Esophagus squamous epithelium (tissue), 4 donors: ENCODE measurements at regions not wholly inside any gene's neighbourhood (a gene's known extent, or its start where the extent isn't known, plus 50 kb on each side); places are given as distances from the start of the nearest gene placed in this dataset.

Source experiments
- CTCF ChIP-seq, 6 experiments: fragments of 450-650 bp in 4 of 6; fragments of 200-600 bp in 2 of 6; sonication (generic) in 2 of 6; IDR thresholded peaks; one replicate each; pipeline ENCODE4 v1.5.1; 2016 to 2019; ENCODE audit warnings: antibody characterized with exemption in 6 of 6, mild to moderate bottlenecking in 4 of 6, moderate library complexity in 4 of 6
- POLR2A ChIP-seq, 4 donors: fragments of 450-650 bp; IDR thresholded peaks; one replicate each; pipeline ENCODE4 v1.6.1; 2017; ENCODE audit warnings: antibody characterized with exemption in 4 of 4, mild to moderate bottlenecking in 4 of 4, moderate library complexity in 3 of 4

DNA sequence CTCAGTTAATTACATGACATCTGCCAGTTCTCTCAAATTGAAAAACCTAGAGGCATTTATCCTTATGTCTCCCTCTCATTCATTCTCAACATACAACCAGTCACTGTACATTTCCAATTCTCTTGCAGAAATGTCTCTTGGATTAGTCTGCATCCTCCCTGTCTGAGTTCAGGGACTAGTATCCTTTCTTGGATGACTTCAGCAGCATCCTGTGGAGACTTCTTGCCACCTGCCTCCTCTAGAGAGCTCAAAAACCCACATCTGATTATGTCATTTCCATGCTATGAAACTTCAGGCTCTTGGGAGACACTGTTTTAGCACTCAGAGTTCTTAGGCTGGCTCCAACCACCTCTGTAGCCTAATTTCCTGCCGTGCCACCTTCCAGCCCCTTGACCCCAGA is 515.1 kb upstream of the DIPK2B start:
- TF ChIP-seq POLR2A (IDR thresholded peaks at IDR 0.05) (no peak), CTCF (IDR thresholded peaks at IDR 0.05) (no peak)
